ENCODE measurements at regions not wholly inside any gene's neighbourhood (a gene's known extent, or its start where the extent isn't known, plus 50 kb on each side); places are given as distances from the start of the nearest gene placed in this dataset.

DNA sequence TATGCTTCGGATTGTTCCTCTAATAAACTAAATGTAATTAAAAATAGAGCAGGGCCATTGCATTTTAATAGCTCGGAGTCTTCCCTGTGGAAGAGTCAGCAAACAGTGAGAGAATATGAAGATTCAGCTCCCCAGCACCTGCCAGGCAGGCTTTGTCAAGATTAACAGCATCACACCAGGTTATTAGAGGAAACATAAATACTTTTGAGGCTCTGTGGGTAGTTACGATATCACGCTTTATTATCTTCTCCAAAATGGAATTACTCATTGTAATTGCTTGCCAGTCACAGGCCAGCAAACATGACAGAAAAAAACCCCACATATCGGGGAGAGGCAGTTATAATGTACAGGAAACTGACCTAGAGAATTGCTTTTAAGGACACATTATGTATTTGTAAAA lies 303.9 kb downstream of the CPS1 start:
- TF ChIP-seq EZH2 (optimal IDR thresholded peaks at IDR 0.05; ENCODE audit: low read depth, low read length) (no peak), EZH2phosphoT487 (IDR thresholded peaks at IDR 0.05; ENCODE audit: low read length) (no peak)
- TF ChIP-seq, protein P1, sequence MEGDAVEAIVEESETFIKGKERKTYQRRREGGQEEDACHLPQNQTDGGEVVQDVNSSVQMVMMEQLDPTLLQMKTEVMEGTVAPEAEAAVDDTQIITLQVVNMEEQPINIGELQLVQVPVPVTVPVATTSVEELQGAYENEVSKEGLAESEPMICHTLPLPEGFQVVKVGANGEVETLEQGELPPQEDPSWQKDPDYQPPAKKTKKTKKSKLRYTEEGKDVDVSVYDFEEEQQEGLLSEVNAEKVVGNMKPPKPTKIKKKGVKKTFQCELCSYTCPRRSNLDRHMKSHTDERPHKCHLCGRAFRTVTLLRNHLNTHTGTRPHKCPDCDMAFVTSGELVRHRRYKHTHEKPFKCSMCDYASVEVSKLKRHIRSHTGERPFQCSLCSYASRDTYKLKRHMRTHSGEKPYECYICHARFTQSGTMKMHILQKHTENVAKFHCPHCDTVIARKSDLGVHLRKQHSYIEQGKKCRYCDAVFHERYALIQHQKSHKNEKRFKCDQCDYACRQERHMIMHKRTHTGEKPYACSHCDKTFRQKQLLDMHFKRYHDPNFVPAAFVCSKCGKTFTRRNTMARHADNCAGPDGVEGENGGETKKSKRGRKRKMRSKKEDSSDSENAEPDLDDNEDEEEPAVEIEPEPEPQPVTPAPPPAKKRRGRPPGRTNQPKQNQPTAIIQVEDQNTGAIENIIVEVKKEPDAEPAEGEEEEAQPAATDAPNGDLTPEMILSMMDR (IDR thresholded peaks at IDR 0.05; ENCODE audit: low read length) = no peak
